ENCODE measurements at regions not wholly inside any gene's neighbourhood (a gene's known extent, or its start where the extent isn't known, plus 50 kb on each side); places are given as distances from the start of the nearest gene placed in this dataset.

- Histone ChIP-seq H4K5ac (ENCODE audit: insufficient read length, low read depth, low read length) (no peak overlapping the region), H3T11ph (ENCODE audit: low read length) (no peak overlapping the region), H3K79me1 (ENCODE audit: insufficient read depth, low read depth, low read length, poor library complexity, severe bottlenecking) (no peaks in the 10 kb centered on the region), H2AFZ (ENCODE audit: low read length) (no peak overlapping the region), H4K8ac (replicated peaks; ENCODE audit: insufficient read length, low read depth, low read length) (no peak overlapping the region), H3K27me3 (ENCODE audit: insufficient read depth, low read length) (no peaks in the 10 kb centered on the region), H3K27ac (ENCODE audit: insufficient read length, low read depth, low read length) (no peak overlapping the region), H2BK15ac (ENCODE audit: low read depth, low read length) (no peak overlapping the region), H4K20me1 (ENCODE audit: control insufficient read depth, insufficient read depth, insufficient read length) (no peaks in the 10 kb centered on the region), H3K9me3 (ENCODE audit: control insufficient read depth, low read depth, low read length) (no peaks in the 10 kb centered on the region), H2BK12ac (ENCODE audit: insufficient read length, low read depth, low read length) (no peak overlapping the region), H3K4me2 (ENCODE audit: insufficient read depth, insufficient read length, low read length) (no peak overlapping the region), H3K4ac (ENCODE audit: low read depth, low read length) (no peak overlapping the region), H3K14ac (ENCODE audit: insufficient read depth, low read length) (no peak overlapping the region), H2AK5ac (ENCODE audit: insufficient read length, low read length) (no peak overlapping the region), H2BK5ac (ENCODE audit: insufficient read length, low read length) (no peak overlapping the region), H2BK120ac (ENCODE audit: low read depth, low read length, poor library complexity, severe bottlenecking) (no peak overlapping the region), H3K4me1 (ENCODE audit: insufficient read depth, low read length) (no peaks in the 10 kb centered on the region), H3K56ac (ENCODE audit: insufficient read length, low read depth, low read length) (no peak overlapping the region), H3K23me2 (ENCODE audit: insufficient read length, low read depth, low read length, poor library complexity, severe bottlenecking) (no peaks in the 10 kb centered on the region), H3K79me2 (ENCODE audit: insufficient read depth, low read length) (no peaks in the 10 kb centered on the region), H4K91ac (ENCODE audit: insufficient read length, low read depth, low read length) (no peak overlapping the region), H3K23ac (ENCODE audit: insufficient read length, low read depth, low read length) (no peak overlapping the region), H3K18ac (ENCODE audit: insufficient read length, low read depth, low read length) (no peak overlapping the region), H2BK20ac (ENCODE audit: low read depth, low read length, poor library complexity, severe bottlenecking) (no peak overlapping the region), H3K9ac (ENCODE audit: extremely low read depth, insufficient read length, low read length) (no peak overlapping the region)
- no peak for TF ChIP-seq CTCF (conservative IDR thresholded peaks at IDR 0.05)
- Mint-ChIP-seq H3K9me3 (peaks cover 4 to 7% of the 10 kb centered on the region in 2 experiments; a peak in 3 of 5 replicates), H3K4me3 (no peak overlapping the region), H3K36me3 (ENCODE audit: insufficient read depth in 1 of 3, low read depth in 3 of 3) (peaks cover 0 to 10% (median 2%) of the 10 kb centered on the region in 3 experiments; a peak in 3 of 7 replicates), H3K27ac (no peak overlapping the region), H3K27me3 (ENCODE audit: low read depth) (no peaks in the 10 kb centered on the region), H3K4me1 (peaks cover 3 to 6% of the 10 kb centered on the region in 2 experiments; a peak in 3 of 4 replicates)
- WGBS (ENCODE audit: extremely low coverage, insufficient read length, low lambda C conversion rate) = no CpG with 5 or more reads among the region's 1 CpG
- DNase-seq = no peak
Measured at GRCh38 chr2:142323206-142323605, 192.4 kb upstream of the LRP1B start.

All from H9 (cell line).